Brain microvascular endothelial cell (primary cell): ENCODE measurements at regions not wholly inside any gene's neighbourhood (a gene's known extent, or its start where the extent isn't known, plus 50 kb on each side); places are given as distances from the start of the nearest gene placed in this dataset.

Experiments used
- DNase-seq: peaks from one replicate; pipeline ENCODE4 v3.0.0-alpha.2; 2020
- H3K27ac ChIP-seq: fragments of 250-450 bp; sonication (Bioruptor Pico); 2 replicates; pipeline ENCODE4 v1.5.1; 2020; ENCODE audit warnings: mild to moderate bottlenecking, moderate library complexity
- H3K27me3 ChIP-seq: fragments of 250-450 bp; sonication (Bioruptor Pico); replicated peaks from 2 replicates; pipeline ENCODE4 v1.5.1; 2020; ENCODE audit warnings: mild to moderate bottlenecking
- H3K36me3 ChIP-seq: fragments of 250-450 bp; sonication (Bioruptor Pico); replicated peaks from 2 replicates; pipeline ENCODE4 v1.5.1; 2020; ENCODE audit warnings: mild to moderate bottlenecking
- H3K4me3 ChIP-seq: 2 replicates; pipeline ENCODE4 v1.5.1; 2011; ENCODE audit warnings: low read depth, mild to moderate bottlenecking, control low read depth, low read length, moderate library complexity
- in situ Hi-C: cut with HindIII; loops from 2 replicates; pipeline ENCODE4 v1.10.0; 2017; ENCODE audit warnings: low sequenced_read_pairs, low pct_ligation_motif_present
- TF ChIP-seq, protein P1 (sequence below): IDR thresholded peaks from 2 replicates; pipeline ENCODE4 v1.5.1; 2011; ENCODE audit warnings: low read depth, mild to moderate bottlenecking, moderate library complexity, low read length, control low read depth, inconsistent platforms; ENCODE audit errors: missing control alignments

- H3K27me3 ChIP-seq, result no peaks in the 10 kb centered on the region
- H3K36me3 ChIP-seq, result no peaks in the 10 kb centered on the region
- H3K27ac ChIP-seq, result no peak overlapping the region
- TF ChIP-seq, protein P1, sequence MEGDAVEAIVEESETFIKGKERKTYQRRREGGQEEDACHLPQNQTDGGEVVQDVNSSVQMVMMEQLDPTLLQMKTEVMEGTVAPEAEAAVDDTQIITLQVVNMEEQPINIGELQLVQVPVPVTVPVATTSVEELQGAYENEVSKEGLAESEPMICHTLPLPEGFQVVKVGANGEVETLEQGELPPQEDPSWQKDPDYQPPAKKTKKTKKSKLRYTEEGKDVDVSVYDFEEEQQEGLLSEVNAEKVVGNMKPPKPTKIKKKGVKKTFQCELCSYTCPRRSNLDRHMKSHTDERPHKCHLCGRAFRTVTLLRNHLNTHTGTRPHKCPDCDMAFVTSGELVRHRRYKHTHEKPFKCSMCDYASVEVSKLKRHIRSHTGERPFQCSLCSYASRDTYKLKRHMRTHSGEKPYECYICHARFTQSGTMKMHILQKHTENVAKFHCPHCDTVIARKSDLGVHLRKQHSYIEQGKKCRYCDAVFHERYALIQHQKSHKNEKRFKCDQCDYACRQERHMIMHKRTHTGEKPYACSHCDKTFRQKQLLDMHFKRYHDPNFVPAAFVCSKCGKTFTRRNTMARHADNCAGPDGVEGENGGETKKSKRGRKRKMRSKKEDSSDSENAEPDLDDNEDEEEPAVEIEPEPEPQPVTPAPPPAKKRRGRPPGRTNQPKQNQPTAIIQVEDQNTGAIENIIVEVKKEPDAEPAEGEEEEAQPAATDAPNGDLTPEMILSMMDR, result no peak
- in situ Hi-C loops, result no loop called here
- H3K4me3 ChIP-seq, result no peak overlapping the region
- no peak for DNase-seq
Measured at GRCh38 chr4:10203851-10204250, 87.3 kb upstream of the WDR1 start.

DNA sequence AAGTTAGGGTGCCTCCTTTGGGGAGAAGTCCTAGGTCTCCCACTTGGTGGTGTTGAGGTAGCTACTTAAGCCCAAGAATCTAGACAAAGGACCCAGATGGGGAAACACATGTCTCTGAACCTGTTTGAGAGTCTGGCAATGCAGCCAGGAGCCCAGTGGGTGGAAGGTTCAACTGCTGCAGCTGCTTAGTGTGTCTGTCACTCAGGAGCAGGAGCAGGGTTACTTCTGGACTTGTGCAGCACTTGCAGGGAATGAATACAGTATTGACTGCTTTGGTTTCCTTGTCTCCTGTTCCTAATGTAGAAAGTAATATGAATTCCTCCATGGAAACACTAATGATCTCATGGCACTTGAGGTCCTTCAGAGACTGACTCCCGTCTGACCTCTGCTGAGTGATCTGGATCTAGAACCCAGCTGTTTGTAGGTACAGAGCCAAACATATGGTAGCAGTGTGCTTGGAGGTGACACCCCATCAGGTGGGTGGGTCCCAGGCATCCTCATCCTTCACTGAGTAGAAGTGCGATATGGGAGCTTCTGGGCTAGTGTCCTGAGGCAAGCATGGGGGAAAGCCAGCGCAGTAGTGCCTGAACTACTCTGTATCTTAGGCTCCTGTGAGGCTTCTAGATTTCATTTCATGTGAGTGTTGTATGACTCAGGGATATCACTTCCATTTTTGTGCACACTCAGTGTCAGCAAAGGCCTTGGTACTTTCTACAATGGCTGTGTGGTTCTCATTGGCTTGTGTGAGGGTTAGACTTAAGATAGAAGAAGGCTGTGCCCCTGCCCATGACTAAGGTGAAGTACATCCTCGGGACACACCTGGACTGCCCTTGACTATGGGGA lies 85.0 kb upstream of the WDR1 start:
- in situ Hi-C loops, result no loop called here
- no peaks in the 10 kb centered on the region for H3K36me3 ChIP-seq
- TF ChIP-seq, protein P1, result no peak
- H3K4me3 ChIP-seq, result no peak overlapping the region
- H3K27me3 ChIP-seq, result no peaks in the 10 kb centered on the region
- no peak for DNase-seq
- H3K27ac ChIP-seq, result no peak overlapping the region

GRCh38 chr4:10200869-10201268 lies 84.3 kb upstream of the WDR1 start:
- no peak for DNase-seq

DNA sequence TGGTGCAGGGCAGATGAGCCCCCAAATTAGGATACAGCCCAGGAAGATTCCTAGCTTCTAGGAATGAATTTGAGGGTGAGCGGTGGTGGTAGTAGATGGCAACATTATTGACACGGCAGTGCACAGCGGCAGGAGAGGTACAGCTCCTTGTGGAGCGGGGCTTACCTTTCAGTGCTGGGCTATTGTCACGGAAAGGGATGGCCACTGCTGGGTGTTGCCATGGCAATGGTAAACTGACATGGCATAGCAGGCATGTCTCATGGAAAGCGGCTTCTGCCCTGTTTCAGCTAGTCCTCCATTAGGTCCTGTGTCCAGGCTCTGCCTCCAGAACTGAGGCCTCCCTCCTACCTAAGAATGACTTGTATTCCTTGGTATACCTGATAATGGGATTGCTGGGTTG lies 81.8 kb upstream of the WDR1 start:
- no peaks in the 10 kb centered on the region for H3K27me3 ChIP-seq
- no peak for DNase-seq
- TF ChIP-seq, protein P1, result no peak
- H3K27ac ChIP-seq, result no peak overlapping the region
- H3K36me3 ChIP-seq, result no peaks in the 10 kb centered on the region
- H3K4me3 ChIP-seq, result no peak overlapping the region
- in situ Hi-C loops, result no loop called here

More at GRCh38 chr4:10200869-10201268, 84.3 kb upstream of the WDR1 start:
- Histone ChIP-seq H3K27me3 (no peaks in the 10 kb centered on the region), H3K4me3 (no peak overlapping the region), H3K27ac (no peak overlapping the region), H3K36me3 (no peaks in the 10 kb centered on the region)
- TF ChIP-seq, protein P1, result no peak
- in situ Hi-C loops, result no loop called here

GRCh38 chr4:10197952-10198351 lies 81.4 kb upstream of the WDR1 start:
- Histone ChIP-seq H3K4me3 (no peak overlapping the region), H3K27me3 (no peaks in the 10 kb centered on the region), H3K36me3 (no peaks in the 10 kb centered on the region), H3K27ac (no peak overlapping the region)
- DNase-seq, result no peak
- in situ Hi-C loops, result no loop called here
- TF ChIP-seq, protein P1, result no peak

GRCh38 chr4:10196191-10196590 lies 79.6 kb upstream of the WDR1 start:
- no peak overlapping the region for H3K4me3 ChIP-seq
- no peaks in the 10 kb centered on the region for H3K36me3 ChIP-seq
- in situ Hi-C loops, result no loop called here
- H3K27ac ChIP-seq, result no peak overlapping the region
- DNase-seq, result no peak
- TF ChIP-seq, protein P1, result no peak
- H3K27me3 ChIP-seq, result no peaks in the 10 kb centered on the region
